Thoracic aorta (tissue), 2 donors: ENCODE measurements at regions not wholly inside any gene's neighbourhood (a gene's known extent, or its start where the extent isn't known, plus 50 kb on each side); places are given as distances from the start of the nearest gene placed in this dataset.

Experiments used
- ATAC-seq: fragments of 150-250 bp; one replicate; pipeline ENCODE4 v1.8.0; 2017; ENCODE audit warnings: low read depth; ENCODE audit not compliant: insufficient number of reproducible peaks, low FRiP score
- DNase-seq: peaks from one replicate; pipeline ENCODE4 v3.0.0-alpha.2; 2020; ENCODE audit warnings: low spot score
- H3K27ac ChIP-seq, 2 donors: fragments of 200-600 bp; sonication (generic); 1 replicate in 1 of 2; 2 replicates in 1 of 2; pipeline ENCODE4 v1.5.1; 2016; ENCODE audit warnings: mild to moderate bottlenecking in 2 of 2, moderate library complexity in 2 of 2
- H3K27me3 ChIP-seq: fragments of 200-600 bp; sonication (generic); replicated peaks from 2 replicates; pipeline ENCODE4 v1.6.0; 2016; ENCODE audit warnings: mild to moderate bottlenecking; ENCODE audit not compliant: insufficient read depth
- H3K36me3 ChIP-seq: fragments of 200-600 bp; sonication (generic); one replicate; pipeline ENCODE4 v1.5.1; 2016
- H3K4me1 ChIP-seq, 2 donors: fragments of 200-600 bp; sonication (generic); 1 replicate in 1 of 2; 2 replicates in 1 of 2; pipeline versions ENCODE4 v1.5.1 to v1.6.0; 2016; ENCODE audit warnings: low read depth in 2 of 2, mild to moderate bottlenecking in 1 of 2; ENCODE audit not compliant: control insufficient read depth in 1 of 2
- H3K4me3 ChIP-seq: fragments of 200-600 bp; sonication (generic); 2 replicates; pipeline ENCODE4 v1.5.1; 2016; ENCODE audit warnings: mild to moderate bottlenecking
- H3K9me3 ChIP-seq: fragments of 200-600 bp; sonication (generic); 2 replicates; pipeline ENCODE4 v1.5.1; 2016
- TF ChIP-seq, protein P1 (sequence below): fragments of 200-600 bp; sonication (generic); IDR thresholded peaks from one replicate; pipeline ENCODE4 v1.5.1; 2019; ENCODE audit warnings: antibody characterized with exemption

DNA sequence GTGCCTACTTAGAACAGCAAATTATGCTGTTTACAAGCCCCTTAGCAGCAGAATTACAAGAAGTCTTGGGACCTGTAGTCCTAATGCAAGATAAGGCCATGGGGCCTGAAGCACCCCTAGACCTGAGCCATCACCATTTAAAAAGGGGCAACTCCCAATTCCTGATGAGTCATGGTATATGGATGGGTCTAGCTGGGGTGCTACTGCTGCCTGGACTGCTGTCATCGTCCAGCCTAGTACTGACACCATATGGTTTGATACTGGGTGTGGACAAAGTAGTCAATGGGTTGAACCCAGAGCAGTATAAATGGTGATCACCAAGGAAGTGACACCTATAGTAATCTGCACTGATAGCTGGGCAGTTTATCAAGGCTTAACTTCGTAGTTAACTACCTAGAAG is 450.0 kb downstream of the IPMK start:
- DNase-seq (no peak), ATAC-seq (no peak)
- H3K4me3 ChIP-seq, result no peak overlapping the region
- TF ChIP-seq, protein P1, sequence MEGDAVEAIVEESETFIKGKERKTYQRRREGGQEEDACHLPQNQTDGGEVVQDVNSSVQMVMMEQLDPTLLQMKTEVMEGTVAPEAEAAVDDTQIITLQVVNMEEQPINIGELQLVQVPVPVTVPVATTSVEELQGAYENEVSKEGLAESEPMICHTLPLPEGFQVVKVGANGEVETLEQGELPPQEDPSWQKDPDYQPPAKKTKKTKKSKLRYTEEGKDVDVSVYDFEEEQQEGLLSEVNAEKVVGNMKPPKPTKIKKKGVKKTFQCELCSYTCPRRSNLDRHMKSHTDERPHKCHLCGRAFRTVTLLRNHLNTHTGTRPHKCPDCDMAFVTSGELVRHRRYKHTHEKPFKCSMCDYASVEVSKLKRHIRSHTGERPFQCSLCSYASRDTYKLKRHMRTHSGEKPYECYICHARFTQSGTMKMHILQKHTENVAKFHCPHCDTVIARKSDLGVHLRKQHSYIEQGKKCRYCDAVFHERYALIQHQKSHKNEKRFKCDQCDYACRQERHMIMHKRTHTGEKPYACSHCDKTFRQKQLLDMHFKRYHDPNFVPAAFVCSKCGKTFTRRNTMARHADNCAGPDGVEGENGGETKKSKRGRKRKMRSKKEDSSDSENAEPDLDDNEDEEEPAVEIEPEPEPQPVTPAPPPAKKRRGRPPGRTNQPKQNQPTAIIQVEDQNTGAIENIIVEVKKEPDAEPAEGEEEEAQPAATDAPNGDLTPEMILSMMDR, result no peak
- no peaks in the 10 kb centered on the region for H3K27me3 ChIP-seq
- H3K36me3 ChIP-seq, result no peaks in the 10 kb centered on the region
- no peaks in the 10 kb centered on the region for H3K9me3 ChIP-seq
- H3K27ac ChIP-seq, result no peak overlapping the region
- no peaks in the 10 kb centered on the region for H3K4me1 ChIP-seq

DNA sequence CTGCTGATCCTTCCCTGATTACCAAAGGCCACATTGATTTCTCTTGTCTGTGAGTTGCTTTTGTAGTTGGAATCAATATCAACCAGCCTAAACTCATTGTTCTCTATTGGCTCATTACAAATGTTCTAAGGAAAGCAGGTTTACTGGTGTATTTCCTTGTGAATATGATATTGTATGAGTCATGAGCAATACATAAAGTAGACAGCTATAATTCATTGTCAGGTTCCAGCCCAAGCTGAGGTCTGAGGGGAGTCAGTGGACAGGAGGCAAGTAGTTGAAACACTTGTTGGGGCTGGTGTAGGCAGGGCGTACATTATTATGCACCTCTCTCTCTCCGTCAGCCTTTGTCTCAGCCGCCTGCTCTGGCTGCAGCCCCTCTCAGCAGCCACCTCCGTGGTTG is 451.7 kb downstream of the IPMK start:
- DNase-seq, result no peak
- ATAC-seq, result no peak
- H3K27me3 ChIP-seq, result no peaks in the 10 kb centered on the region
- TF ChIP-seq, protein P1, result no peak
- H3K4me1 ChIP-seq, result no peaks in the 10 kb centered on the region
- no peaks in the 10 kb centered on the region for H3K9me3 ChIP-seq
- H3K4me3 ChIP-seq, result no peak overlapping the region
- H3K27ac ChIP-seq, result no peak overlapping the region
- H3K36me3 ChIP-seq, result no peaks in the 10 kb centered on the region

DNA sequence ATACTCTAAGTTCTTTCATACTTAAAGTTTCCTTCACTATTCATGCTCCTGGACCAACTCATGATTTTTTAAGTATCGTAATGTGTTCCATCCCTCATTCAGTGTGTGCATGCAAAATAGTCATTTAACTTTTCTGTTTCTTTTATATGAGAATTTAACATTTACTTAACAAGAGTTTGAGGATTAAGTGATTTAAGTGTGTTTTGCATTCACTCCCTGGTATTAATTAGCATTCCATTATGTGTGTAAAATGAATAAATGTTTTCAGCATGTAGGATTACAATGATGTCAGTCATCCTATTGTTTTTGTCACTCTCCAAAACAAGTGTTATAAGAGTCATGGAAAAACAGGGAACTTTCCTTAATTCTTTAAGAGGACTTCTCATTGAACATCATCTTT is 457.7 kb downstream of the IPMK start:
- TF ChIP-seq, protein P1, result no peak
- H3K27me3 ChIP-seq, result no peaks in the 10 kb centered on the region
- ATAC-seq (no peak), DNase-seq (no peak)
- no peak overlapping the region for H3K4me3 ChIP-seq
- no peaks in the 10 kb centered on the region for H3K4me1 ChIP-seq
- H3K9me3 ChIP-seq, result no peaks in the 10 kb centered on the region
- H3K36me3 ChIP-seq, result no peaks in the 10 kb centered on the region
- no peak overlapping the region for H3K27ac ChIP-seq

DNA sequence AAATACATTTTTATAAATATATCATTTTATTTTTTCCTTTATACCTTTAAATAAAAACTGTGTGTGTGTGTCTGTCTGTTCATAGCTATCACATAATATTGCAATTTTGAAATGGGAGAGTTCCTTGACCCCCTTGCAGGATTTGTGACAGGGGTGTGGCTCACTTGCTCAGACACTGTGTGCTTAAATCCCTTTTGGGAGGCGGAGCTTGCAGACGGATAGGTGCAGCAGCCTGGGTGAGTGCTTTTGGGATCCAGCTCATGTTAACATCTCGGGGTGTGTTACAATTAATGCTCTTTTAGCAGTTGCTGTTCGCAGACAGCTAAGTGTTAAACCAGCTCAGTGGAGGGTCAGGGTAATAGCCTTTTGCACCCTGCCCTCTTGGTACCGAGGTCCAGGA is 459.8 kb downstream of the IPMK start:
- ATAC-seq (no peak), DNase-seq (no peak)
- Histone ChIP-seq H3K27me3 (no peaks in the 10 kb centered on the region), H3K4me3 (no peak overlapping the region), H3K4me1 (no peaks in the 10 kb centered on the region), H3K27ac (no peak overlapping the region), H3K9me3 (no peaks in the 10 kb centered on the region), H3K36me3 (no peaks in the 10 kb centered on the region)
- TF ChIP-seq, protein P1, result no peak

DNA sequence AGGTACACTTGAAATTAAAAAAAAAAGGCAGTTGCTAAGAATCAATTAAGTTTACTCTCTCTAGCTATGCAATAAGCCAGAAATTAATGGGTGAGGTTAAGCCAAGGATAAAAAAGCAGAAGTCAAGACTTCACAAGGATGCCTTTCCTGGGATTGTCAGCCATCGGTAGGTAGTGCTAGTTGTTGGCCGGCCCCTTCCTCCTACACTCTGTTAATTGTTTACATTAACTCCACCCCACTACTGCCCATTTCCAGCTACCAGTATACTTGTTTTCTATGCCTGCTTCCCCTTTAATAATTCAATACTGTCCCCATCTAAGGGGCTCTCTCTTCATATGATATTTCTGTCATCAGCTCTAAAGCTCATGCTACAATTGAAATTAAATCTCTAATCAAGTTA is 461.0 kb downstream of the IPMK start:
- Histone ChIP-seq H3K9me3 (no peaks in the 10 kb centered on the region), H3K27ac (no peak overlapping the region), H3K4me1 (no peaks in the 10 kb centered on the region), H3K27me3 (no peaks in the 10 kb centered on the region), H3K36me3 (no peaks in the 10 kb centered on the region), H3K4me3 (no peak overlapping the region)
- no peak for DNase-seq
- no peak for ATAC-seq
- TF ChIP-seq, protein P1, result no peak
